ENCODE measurements at regions not wholly inside any gene's neighbourhood (a gene's known extent, or its start where the extent isn't known, plus 50 kb on each side); places are given as distances from the start of the nearest gene placed in this dataset.
"Not testable (repeated sequence)": the region's sequence is repeated elsewhere in the genome, so short reads cannot be mapped to it uniquely, and the experiment has no call there.

- DNase-seq (ENCODE audit: low read depth), result no peak
These were observed 151.9 kb upstream of the ATF7IP start for GRCh38 chr12:14213542-14213941.

- no peak for DNase-seq (ENCODE audit: low read depth)
These were observed 151.0 kb upstream of the ATF7IP start for GRCh38 chr12:14214495-14214894.

- DNase-seq (ENCODE audit: low read depth), result not testable (repeated sequence)
These were observed 149.5 kb upstream of the ATF7IP start for GRCh38 chr12:14215949-14216348.

GRCh38 chr12:14216405-14217294 is 148.8 kb upstream of the ATF7IP start:
- DNase-seq (ENCODE audit: low read depth), result no peak

GRCh38 chr12:14219156-14219555 is 146.3 kb upstream of the ATF7IP start:
- DNase-seq (ENCODE audit: low read depth), result no peak

GRCh38 chr12:14219670-14220069 is 145.8 kb upstream of the ATF7IP start:
- DNase-seq (ENCODE audit: low read depth), result not testable (repeated sequence)

GRCh38 chr12:14225064-14225463 is 140.4 kb upstream of the ATF7IP start:
- no peak for DNase-seq (ENCODE audit: low read depth)

GRCh38 chr12:14235176-14235575 is 130.3 kb upstream of the ATF7IP start:
- not testable (repeated sequence) for DNase-seq (ENCODE audit: low read depth)

- DNase-seq (ENCODE audit: low read depth), result not testable (repeated sequence)
These were observed 128.8 kb upstream of the ATF7IP start for GRCh38 chr12:14236641-14237040.

GRCh38 chr12:14238221-14238792 is 127.2 kb upstream of the ATF7IP start:
- DNase-seq (ENCODE audit: low read depth), result no peak

GRCh38 chr12:14239350-14239934 is 126.0 kb upstream of the ATF7IP start:
- DNase-seq (ENCODE audit: low read depth), result no peak

GRCh38 chr12:14239935-14240872 is 125.3 kb upstream of the ATF7IP start:
- DNase-seq (ENCODE audit: low read depth), result no peak

GRCh38 chr12:14240873-14241220 is 124.6 kb upstream of the ATF7IP start:
- DNase-seq (ENCODE audit: low read depth), result no peak

- not testable (repeated sequence) for DNase-seq (ENCODE audit: low read depth)
These were observed 122.7 kb upstream of the ATF7IP start for GRCh38 chr12:14242825-14243224.

- DNase-seq (ENCODE audit: low read depth), result no peak
These were observed 121.5 kb upstream of the ATF7IP start for GRCh38 chr12:14243941-14244340.

GRCh38 chr12:14244876-14245669 is 120.4 kb upstream of the ATF7IP start:
- no peak for DNase-seq (ENCODE audit: low read depth)

- no peak for DNase-seq (ENCODE audit: low read depth)
These were observed 118.3 kb upstream of the ATF7IP start for GRCh38 chr12:14247166-14247565.

GRCh38 chr12:14249368-14249767 is 116.1 kb upstream of the ATF7IP start:
- DNase-seq (ENCODE audit: low read depth), result no peak

- DNase-seq (ENCODE audit: low read depth), result no peak
These were observed 112.8 kb upstream of the ATF7IP start for GRCh38 chr12:14252697-14253096.

- no peak for DNase-seq (ENCODE audit: low read depth)
These were observed 112.0 kb upstream of the ATF7IP start for GRCh38 chr12:14253496-14253895.

GRCh38 chr12:14254781-14255180 is 110.7 kb upstream of the ATF7IP start:
- DNase-seq (ENCODE audit: low read depth), result no peak
